H1 (cell line): ENCODE measurements at regions not wholly inside any gene's neighbourhood (a gene's known extent, or its start where the extent isn't known, plus 50 kb on each side); places are given as distances from the start of the nearest gene placed in this dataset.

Experiments used
- CTCF ChIA-PET: fragments of 300-600 bp; sonication (Branson Sonifier 250); formaldehyde crosslinking; loops from one replicate; lab custom pipeline; 2021; ENCODE audit not compliant: partially characterized antibody; lab: Charles Lee
- POLR2A ChIA-PET: fragments of 300-600 bp; sonication (Branson Sonifier 250); formaldehyde crosslinking; loops from one replicate; lab custom pipeline; 2021; ENCODE audit warnings: inconsistent platforms; ENCODE audit not compliant: partially characterized antibody; lab: Charles Lee
- DNase-seq, 2 experiments: peaks; one replicate each; pipeline versions ENCODE4 v3.0.0 to v3.0.0-alpha.2; 2010 to 2022; ENCODE audit warnings: low spot score in 2 of 2, low read depth in 1 of 2, mixed read lengths in 1 of 2
- FAIRE-seq: peaks from 2 replicates; lab custom pipeline; 2011; peaks lifted over from hg19 to GRCh38; lab: Jason Lieb, UNC
- H2AFZ ChIP-seq: 2 replicates; pipeline ENCODE4 v1.8.1; 2012; ENCODE audit warnings: low read length, inconsistent platforms
- H2AK5ac ChIP-seq: 2 replicates; pipeline ENCODE4 v1.6.1; 2013; ENCODE audit warnings: low read depth, low read length
- H2BK120ac ChIP-seq: replicated peaks from 2 replicates; pipeline ENCODE3; 2013; ENCODE audit warnings: low read depth, low read length, inconsistent platforms
- H2BK12ac ChIP-seq: 2 replicates; pipeline ENCODE4 v1.6.1; 2013; ENCODE audit warnings: low read depth, low read length
- H2BK15ac ChIP-seq: 2 replicates; pipeline ENCODE4 v1.6.1; 2013; ENCODE audit warnings: low read length
- H2BK20ac ChIP-seq: 2 replicates; pipeline ENCODE4 v1.6.1; 2013; ENCODE audit warnings: low read length
- H2BK5ac ChIP-seq: 2 replicates; pipeline ENCODE4 v1.6.1; 2013; ENCODE audit warnings: low read depth, low read length
- H3K14ac ChIP-seq: 2 replicates; pipeline ENCODE4 v1.6.1; 2013; ENCODE audit warnings: inconsistent platforms; ENCODE audit not compliant: insufficient read length
- H3K18ac ChIP-seq: 2 replicates; pipeline ENCODE4 v1.6.1; 2013; ENCODE audit warnings: low read length; ENCODE audit errors: extremely low read depth
- H3K23ac ChIP-seq: 2 replicates; pipeline ENCODE4 v1.6.1; 2013; ENCODE audit warnings: inconsistent platforms; ENCODE audit not compliant: insufficient read length
- H3K23me2 ChIP-seq: 2 replicates; pipeline ENCODE4 v1.6.1; 2013; ENCODE audit warnings: low read depth, low read length
- H3K27ac ChIP-seq: 2 replicates; pipeline ENCODE4 v1.6.1; 2011; ENCODE audit warnings: low read depth, low read length, inconsistent platforms
- H3K27me3 ChIP-seq, 4 experiments: replicated peaks in 1 of 4; 1 replicate in 1 of 4; 2 replicates in 3 of 4; pipeline versions ENCODE4 v1.6.1 to v1.8.1; 2011 to 2013; ENCODE audit warnings: low read length in 3 of 4, mild to moderate bottlenecking in 3 of 4, inconsistent platforms in 2 of 4, mixed read lengths in 2 of 4, moderate library complexity in 1 of 4; ENCODE audit not compliant: control insufficient read depth in 3 of 4, insufficient read depth in 3 of 4; ENCODE audit errors: extremely low read depth in 1 of 4
- H3K36me3 ChIP-seq, 4 experiments: 2 replicates each; pipeline versions ENCODE4 v1.6.1 to v1.8.1; 2011 to 2013; ENCODE audit warnings: mild to moderate bottlenecking in 4 of 4, low read length in 3 of 4, moderate library complexity in 2 of 4, control low read depth in 1 of 4, inconsistent platforms in 1 of 4; ENCODE audit not compliant: insufficient read depth in 4 of 4, control insufficient read depth in 2 of 4
- H3K4ac ChIP-seq: replicated peaks from 2 replicates; pipeline ENCODE3; 2013; ENCODE audit warnings: low read length, low read depth, mixed read lengths, inconsistent platforms; ENCODE audit not compliant: insufficient read length
- H3K4me1 ChIP-seq, 4 experiments: replicated peaks in 1 of 4; 1 replicate in 1 of 4; 2 replicates in 3 of 4; pipeline versions ENCODE4 v1.6.1 to v1.8.1; 2011 to 2013; ENCODE audit warnings: low read length in 3 of 4, inconsistent platforms in 2 of 4, mixed read lengths in 1 of 4; ENCODE audit not compliant: insufficient read depth in 4 of 4, control insufficient read depth in 3 of 4
- H3K4me2 ChIP-seq, 2 experiments: 2 replicates each; pipeline versions ENCODE4 v1.6.1 to v1.8.1; 2011 to 2013; ENCODE audit warnings: low read depth in 2 of 2, low read length in 2 of 2, control low read depth in 1 of 2, inconsistent platforms in 1 of 2, mild to moderate bottlenecking in 1 of 2; ENCODE audit not compliant: insufficient read depth in 1 of 2
- H3K4me3 ChIP-seq, 4 experiments: fragments of 200-600, 300-600 bp in 1 of 4; sonication (generic), shearing (Covaris generic), sonication (Bioruptor Twin) in 1 of 4; 2 replicates each; pipeline versions ENCODE4 v1.5.1 to v1.8.1; 2011 to 2016; ENCODE audit warnings: low read length in 4 of 4, low read depth in 3 of 4, control low read depth in 2 of 4, inconsistent platforms in 2 of 4, mild to moderate bottlenecking in 2 of 4, mixed read lengths in 1 of 4, moderate library complexity in 1 of 4; ENCODE audit not compliant: insufficient read depth in 2 of 4; ENCODE audit errors: extremely low read depth in 1 of 4
- H3K56ac ChIP-seq: replicated peaks from 2 replicates; pipeline ENCODE3; 2013; ENCODE audit warnings: low read depth, mild to moderate bottlenecking, mixed read lengths, low read length, inconsistent platforms; ENCODE audit not compliant: insufficient read length
- H3K79me1 ChIP-seq: 2 replicates; pipeline ENCODE4 v1.6.1; 2013; ENCODE audit warnings: low read depth, low read length, control low read depth
- H3K79me2 ChIP-seq, 2 experiments: 2 replicates each; pipeline versions ENCODE4 v1.6.1 to v1.8.1; 2012 to 2013; ENCODE audit warnings: low read length in 2 of 2, mild to moderate bottlenecking in 2 of 2, inconsistent platforms in 1 of 2; ENCODE audit not compliant: insufficient read depth in 2 of 2, control insufficient read depth in 1 of 2
- H3K9ac ChIP-seq, 4 experiments: replicated peaks in 1 of 4; 1 replicate in 1 of 4; 2 replicates in 3 of 4; pipeline versions ENCODE4 v1.6.1 to v1.8.1; 2011 to 2013; ENCODE audit warnings: low read depth in 3 of 4, low read length in 3 of 4, control low read depth in 2 of 4, mild to moderate bottlenecking in 2 of 4, moderate library complexity in 2 of 4, inconsistent platforms in 1 of 4; ENCODE audit errors: extremely low read depth in 1 of 4
- H3K9me3 ChIP-seq, 2 experiments: 2 replicates each; pipeline versions ENCODE4 v1.6.1 to v1.8.1; 2012 to 2013; ENCODE audit warnings: mild to moderate bottlenecking in 2 of 2, moderate library complexity in 2 of 2, control low read depth in 1 of 2, inconsistent platforms in 1 of 2, low read depth in 1 of 2, low read length in 1 of 2, mixed read lengths in 1 of 2; ENCODE audit not compliant: insufficient read depth in 2 of 2
- H4K20me1 ChIP-seq, 2 experiments: replicated peaks in 1 of 2; 2 replicates each; pipeline versions ENCODE3 to v1.8.1; 2011 to 2013; ENCODE audit warnings: inconsistent platforms in 2 of 2, low read length in 2 of 2, mild to moderate bottlenecking in 1 of 2; ENCODE audit not compliant: insufficient read depth in 2 of 2, control insufficient read depth in 1 of 2
- H4K5ac ChIP-seq: 2 replicates; pipeline ENCODE4 v1.6.1; 2013; ENCODE audit warnings: low read length, low read depth, mixed read lengths, inconsistent platforms; ENCODE audit not compliant: insufficient read length
- H4K8ac ChIP-seq: 2 replicates; pipeline ENCODE4 v1.8.0; 2013; ENCODE audit warnings: mild to moderate bottlenecking, moderate library complexity, low read length, inconsistent platforms; ENCODE audit not compliant: insufficient read depth; ENCODE audit errors: extremely low read depth
- H4K91ac ChIP-seq: replicated peaks from 2 replicates; pipeline ENCODE3; 2013; ENCODE audit warnings: low read length, mixed read lengths, inconsistent platforms; ENCODE audit not compliant: insufficient read length
- BRCA1 ChIP-seq: IDR thresholded peaks from 2 replicates; pipeline ENCODE4 v1.6.1; 2012; ENCODE audit warnings: low read depth, low read length, improper control_type of control experiment
- CBX8 ChIP-seq: fragments of 300-800, 300-1000 bp; sonication (generic); IDR thresholded peaks from 2 replicates; pipeline ENCODE4 v1.7.1; 2016; ENCODE audit warnings: low read depth, low read length, borderline replicate concordance
- EP300 ChIP-seq, 2 experiments: IDR thresholded peaks; 1 replicate in 1 of 2; 2 replicates in 1 of 2; pipeline ENCODE4 v1.6.1; 2011 to 2012; ENCODE audit warnings: low read depth in 2 of 2, low read length in 2 of 2, mild to moderate bottlenecking in 2 of 2, borderline replicate concordance in 1 of 2, inconsistent platforms in 1 of 2, moderate library complexity in 1 of 2
- FOSL1 ChIP-seq: IDR thresholded peaks from 2 replicates; pipeline ENCODE4 v1.6.1; 2011; ENCODE audit warnings: mild to moderate bottlenecking, low read depth, low read length, moderate library complexity; ENCODE audit not compliant: insufficient read depth
- GABPA ChIP-seq: IDR thresholded peaks from 2 replicates; pipeline ENCODE4 v1.6.1; 2011; ENCODE audit warnings: mild to moderate bottlenecking, low read length, moderate library complexity, borderline replicate concordance; ENCODE audit not compliant: insufficient read depth
- KDM4A ChIP-seq: IDR thresholded peaks from one replicate; pipeline ENCODE4 v1.7.1; 2012; ENCODE audit warnings: low read depth, mild to moderate bottlenecking, moderate library complexity, low read length, inconsistent platforms; ENCODE audit not compliant: severe bottlenecking
- POLR2A ChIP-seq, 2 experiments: IDR thresholded peaks; 1 replicate in 1 of 2; 2 replicates in 1 of 2; pipeline ENCODE4 v1.6.1; 2011; ENCODE audit warnings: low read depth in 2 of 2, low read length in 2 of 2, mild to moderate bottlenecking in 2 of 2; ENCODE audit errors: control extremely low read depth in 1 of 2
- POU5F1 ChIP-seq: IDR thresholded peaks from 2 replicates; pipeline ENCODE4 v1.6.1; 2011; ENCODE audit warnings: low read depth, mild to moderate bottlenecking, low read length, moderate library complexity
- RNF2 ChIP-seq: fragments of 200-900, 300-1000 bp; sonication (generic); IDR thresholded peaks from 2 replicates; pipeline ENCODE4 v1.7.1; 2016; ENCODE audit warnings: borderline replicate concordance, low read depth, mild to moderate bottlenecking, antibody characterized with exemption, low read length; ENCODE audit not compliant: poor library complexity, severe bottlenecking; ENCODE audit errors: missing control alignments
- SIX5 ChIP-seq: IDR thresholded peaks from 2 replicates; pipeline ENCODE4 v1.6.1; 2011; ENCODE audit warnings: mild to moderate bottlenecking, low read depth, low read length
- SRF ChIP-seq: IDR thresholded peaks from 2 replicates; pipeline ENCODE4 v1.6.1; 2011; ENCODE audit warnings: mild to moderate bottlenecking, low read depth, low read length, moderate library complexity
- WGBS, 2 experiments: shearing (Covaris generic) in 1 of 2; methylation state at CpG; one replicate each; pipeline versions ENCODE4 v1.1.6 to v1.1.7; 2013 to 2015; ENCODE audit warnings: low lambda C conversion rate in 2 of 2, mixed read lengths in 2 of 2, inconsistent platforms in 1 of 2, low coverage in 1 of 2, missing lambda C conversion rate in 1 of 2; ENCODE audit not compliant: insufficient replicate concordance in 2 of 2, insufficient coverage in 1 of 2, insufficient read length in 1 of 2; ENCODE audit errors: extremely low coverage in 1 of 2, missing lambda C conversion rate in 1 of 2; 5-methylcytosine and 5-hydroxymethylcytosine counted together
- TF ChIP-seq, protein P1 (sequence below): IDR thresholded peaks from 2 replicates; pipeline ENCODE4 v1.6.1; 2011; ENCODE audit warnings: low read length, improper control_type of control experiment

DNA sequence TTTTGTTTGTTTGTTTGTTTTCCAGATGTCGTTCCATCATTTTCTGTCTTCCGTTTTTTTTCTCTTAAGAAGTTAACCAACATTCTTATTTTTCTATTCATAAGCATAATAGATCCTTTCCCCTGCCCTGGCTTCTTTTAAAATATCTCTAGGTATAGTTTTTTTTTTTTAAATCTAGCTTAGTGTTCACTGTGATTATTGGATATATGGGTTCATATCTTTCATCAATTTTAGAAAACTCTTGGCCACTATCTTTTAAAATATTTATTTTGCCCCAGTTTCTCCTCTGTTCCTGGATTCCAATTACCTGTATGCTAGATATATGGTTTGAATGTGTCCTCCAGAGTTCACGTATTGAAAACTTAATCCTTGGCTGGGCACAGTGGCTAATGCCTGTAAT lies 59.6 kb downstream of the GSX2 start:
- Histone ChIP-seq H2BK120ac (no peak overlapping the region), H3K9ac (no peak overlapping the region), H3K18ac (no peak overlapping the region), H2BK12ac (no peak overlapping the region), H3K56ac (no peak overlapping the region), H3K4ac (no peak overlapping the region), H2BK5ac (no peak overlapping the region), H3K79me2 (no peaks in the 10 kb centered on the region), H4K5ac (no peak overlapping the region), H3K27ac (no peak overlapping the region), H2AK5ac (no peak overlapping the region), H3K4me1 (no peaks in the 10 kb centered on the region), H2BK20ac (no peak overlapping the region), H3K27me3 (no peaks in the 10 kb centered on the region), H3K79me1 (no peaks in the 10 kb centered on the region), H3K23me2 (no peaks in the 10 kb centered on the region), H4K8ac (no peak overlapping the region), H3K23ac (no peak overlapping the region), H3K14ac (no peak overlapping the region), H4K20me1 (no peaks in the 10 kb centered on the region), H2AFZ (no peak overlapping the region), H3K4me2 (no peak overlapping the region), H3K4me3 (no peak overlapping the region), H2BK15ac (no peak overlapping the region), H4K91ac (no peak overlapping the region), H3K9me3 (peaks cover 0 to 7% of the 10 kb centered on the region in 2 experiments; a peak in 2 of 4 replicates), H3K36me3 (no peaks in the 10 kb centered on the region)
- FAIRE-seq: no peak
- WGBS, 2 experiments: 73% methylated on average over 3 of the region's 3 CpGs; no CpG with 5 or more reads in 1 of the 2 experiments
- ChIA-PET POLR2A (no interaction called here), CTCF (interaction anchor here (0.7 to 0.8 kb wide), 2 partner anchors 58 to 1183 kb away, joined by 3 to 4 read pairs; no protein-coding TSS in a partner anchor)
- TF ChIP-seq POU5F1: no peak
- TF ChIP-seq FOSL1: no peak
- TF ChIP-seq BRCA1: no peak
- TF ChIP-seq GABPA: no peak
- no peak for TF ChIP-seq RNF2
- no peak for TF ChIP-seq CBX8
- no peak for TF ChIP-seq SIX5
- TF ChIP-seq POLR2A (IDR thresholded peaks at IDR 0.05; ENCODE audit: control extremely low read depth in 1 of 2, low read depth in 2 of 2, low read length in 2 of 2): no peak
- TF ChIP-seq, protein P1, sequence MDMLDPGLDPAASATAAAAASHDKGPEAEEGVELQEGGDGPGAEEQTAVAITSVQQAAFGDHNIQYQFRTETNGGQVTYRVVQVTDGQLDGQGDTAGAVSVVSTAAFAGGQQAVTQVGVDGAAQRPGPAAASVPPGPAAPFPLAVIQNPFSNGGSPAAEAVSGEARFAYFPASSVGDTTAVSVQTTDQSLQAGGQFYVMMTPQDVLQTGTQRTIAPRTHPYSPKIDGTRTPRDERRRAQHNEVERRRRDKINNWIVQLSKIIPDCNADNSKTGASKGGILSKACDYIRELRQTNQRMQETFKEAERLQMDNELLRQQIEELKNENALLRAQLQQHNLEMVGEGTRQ: no peak
- no peak for TF ChIP-seq EP300 (IDR thresholded peaks at IDR 0.05; ENCODE audit: borderline replicate concordance in 1 of 2, low read depth in 2 of 2, low read length in 2 of 2)
- TF ChIP-seq SRF: no peak
- no peak for TF ChIP-seq KDM4A
- no peak for DNase-seq
